B cell (primary cell): ENCODE measurements at regions not wholly inside any gene's neighbourhood (a gene's known extent, or its start where the extent isn't known, plus 50 kb on each side); places are given as distances from the start of the nearest gene placed in this dataset.

Experiments used
- CTCF ChIP-seq: fragments of 200-600 bp; IDR thresholded peaks from one replicate; pipeline ENCODE4 v1.8.0; 2022; ENCODE audit warnings: antibody characterized with exemption, mild to moderate bottlenecking
- EZH2 ChIP-seq: IDR thresholded peaks from 2 replicates; pipeline ENCODE4 v1.6.1; 2012; ENCODE audit warnings: borderline replicate concordance, low read depth, mild to moderate bottlenecking, moderate library complexity, low read length; ENCODE audit not compliant: insufficient read depth, poor library complexity, severe bottlenecking

GRCh38 chr10:23692736-23693135 lies 253.9 kb downstream of the OTUD1 start:
- TF ChIP-seq CTCF (no peak), EZH2 (no peak)
